Activated T-cell treated with anti-CD3 and anti-CD28 coated beads for 24 hours (primary cell): ENCODE measurements at regions not wholly inside any gene's neighbourhood (a gene's known extent, or its start where the extent isn't known, plus 50 kb on each side); places are given as distances from the start of the nearest gene placed in this dataset.

Experiments used
- DNase-seq: peaks from one replicate; pipeline ENCODE4 v3.0.0-alpha.2; 2020; ENCODE audit warnings: low read depth

GRCh38 chr11:31997955-31998354, 92.9 kb upstream of the RCN1 start:
- no peak for DNase-seq

- DNase-seq, result no peak
These were observed 94.6 kb upstream of the RCN1 start for GRCh38 chr11:31996159-31996881.

- no peak for DNase-seq
These were observed 95.3 kb upstream of the RCN1 start for GRCh38 chr11:31995525-31996094.

GRCh38 chr11:31995032-31995431, 95.8 kb upstream of the RCN1 start:
- no peak for DNase-seq

GRCh38 chr11:31987118-31988005, 103.5 kb upstream of the RCN1 start:
- DNase-seq, result no peak

- no peak for DNase-seq
These were observed 104.5 kb upstream of the RCN1 start for GRCh38 chr11:31986201-31986889.

- DNase-seq, result no peak
These were observed 109.4 kb upstream of the RCN1 start for GRCh38 chr11:31981457-31981856.

GRCh38 chr11:31977343-31977742, 113.5 kb upstream of the RCN1 start:
- no peak for DNase-seq

GRCh38 chr11:31974366-31975136, 116.3 kb upstream of the RCN1 start:
- DNase-seq, result no peak

- no peak for DNase-seq
These were observed 117.7 kb upstream of the RCN1 start for GRCh38 chr11:31973172-31973571.

GRCh38 chr11:31972623-31973022, 118.3 kb upstream of the RCN1 start:
- no peak for DNase-seq

- no peak for DNase-seq
These were observed 121.5 kb upstream of the RCN1 start for GRCh38 chr11:31969359-31969702.

- no peak for DNase-seq
These were observed 122.2 kb upstream of the RCN1 start for GRCh38 chr11:31968461-31969358.

- DNase-seq, result no peak
These were observed 123.3 kb upstream of the RCN1 start for GRCh38 chr11:31967404-31968130.

- no peak for DNase-seq
These were observed 124.0 kb upstream of the RCN1 start for GRCh38 chr11:31966846-31967245.

- DNase-seq, result no peak
These were observed 126.7 kb upstream of the RCN1 start for GRCh38 chr11:31964181-31964580.

- no peak for DNase-seq
These were observed 130.7 kb upstream of the RCN1 start for GRCh38 chr11:31960126-31960525.

- no peak for DNase-seq
These were observed 131.2 kb upstream of the RCN1 start for GRCh38 chr11:31959716-31960115.

- peak; percentile 29 for DNase-seq
These were observed 132.7 kb upstream of the RCN1 start for GRCh38 chr11:31958076-31958735.
